IMR-90 (cell line): ENCODE measurements at regions not wholly inside any gene's neighbourhood (a gene's known extent, or its start where the extent isn't known, plus 50 kb on each side); places are given as distances from the start of the nearest gene placed in this dataset.
A peak's percentile ranks its signal among the peaks of the same experiment; 100 is the strongest.

Experiments used
- ATAC-seq: fragments of 200-7000 bp; cut with Tn5 transposase; 2 replicates; pipeline ENCODE4 v1.9.1; 2020; ENCODE audit warnings: low read depth, mild to moderate bottlenecking, moderate library complexity
- BruUV-seq: library from RNA; stranded (reverse); fragments of 400-500 nt; replicated peaks from 2 replicates; lab custom pipeline; 2021; lab: Mats Ljungman, UMichigan
- CTCF ChIA-PET: fragments of 300-600 bp; formaldehyde crosslinking; extraction: SDS; loops from one replicate; lab custom pipeline; 2021; ENCODE audit warnings: antibody characterized with exemption; lab: Yijun Ruan, JAX
- POLR2A ChIA-PET: fragments of 300-600 bp; sonication (Branson Sonifier 250); formaldehyde crosslinking; loops from one replicate; lab custom pipeline; 2022; ENCODE audit warnings: antibody characterized with exemption; ENCODE audit not compliant: unreplicated experiment; lab: Charles Lee
- DNase-seq: peaks from one replicate; pipeline ENCODE4 v3.0.0; 2013
- H2AFZ ChIP-seq: replicated peaks from 2 replicates; pipeline ENCODE3; 2013; ENCODE audit warnings: low read length, mild to moderate bottlenecking; ENCODE audit not compliant: poor library complexity
- H2AK5ac ChIP-seq: 2 replicates; pipeline ENCODE4 v1.6.1; 2013; ENCODE audit warnings: low read depth, low read length, inconsistent platforms
- H2AK9ac ChIP-seq: replicated peaks from 2 replicates; pipeline ENCODE3; 2013; ENCODE audit warnings: mild to moderate bottlenecking, low read depth, low read length, moderate library complexity; ENCODE audit not compliant: poor library complexity
- H2BK120ac ChIP-seq: 2 replicates; pipeline ENCODE4 v1.6.1; 2013; ENCODE audit warnings: low read depth, low read length, inconsistent platforms
- H2BK15ac ChIP-seq: 3 replicates; pipeline ENCODE4 v1.6.1; 2013; ENCODE audit warnings: low read depth, low read length, inconsistent platforms
- H2BK20ac ChIP-seq: 2 replicates; pipeline ENCODE4 v1.6.1; 2013; ENCODE audit warnings: low read depth, mild to moderate bottlenecking, inconsistent platforms, low read length, moderate library complexity
- H2BK5ac ChIP-seq: 2 replicates; pipeline ENCODE4 v1.6.1; 2013; ENCODE audit warnings: mild to moderate bottlenecking, low read depth, low read length, inconsistent platforms; ENCODE audit not compliant: poor library complexity, severe bottlenecking
- H3K14ac ChIP-seq: replicated peaks from 2 replicates; pipeline ENCODE4 v1.6.1; 2013; ENCODE audit warnings: low read depth, low read length, inconsistent platforms
- H3K18ac ChIP-seq: 2 replicates; pipeline ENCODE4 v1.6.1; 2013; ENCODE audit warnings: low read depth, low read length, control low read depth
- H3K23ac ChIP-seq: 2 replicates; pipeline ENCODE4 v1.6.1; 2013; ENCODE audit warnings: low read depth, low read length, inconsistent platforms
- H3K27ac ChIP-seq: 2 replicates; pipeline ENCODE4 v1.5.1; 2013; ENCODE audit warnings: mild to moderate bottlenecking, control low read depth, low read length; ENCODE audit not compliant: insufficient read depth
- H3K27me3 ChIP-seq: 2 replicates; pipeline ENCODE4 v1.6.1; 2013; ENCODE audit warnings: low read length; ENCODE audit not compliant: control insufficient read depth, insufficient read depth
- H3K36me3 ChIP-seq: 2 replicates; pipeline ENCODE4 v1.6.1; 2013; ENCODE audit warnings: low read length, mixed read lengths; ENCODE audit not compliant: control insufficient read depth, insufficient read depth
- H3K4ac ChIP-seq: 2 replicates; pipeline ENCODE4 v1.6.1; 2013; ENCODE audit warnings: low read depth, low read length, inconsistent platforms
- H3K4me1 ChIP-seq: 2 replicates; pipeline ENCODE4 v1.6.1; 2013; ENCODE audit warnings: low read length, mixed read lengths; ENCODE audit not compliant: control insufficient read depth, insufficient read depth
- H3K4me2 ChIP-seq: 2 replicates; pipeline ENCODE4 v1.6.1; 2013; ENCODE audit warnings: low read depth, mild to moderate bottlenecking, control low read depth, low read length, moderate library complexity
- H3K4me3 ChIP-seq: 2 replicates; pipeline ENCODE4 v1.5.1; 2013; ENCODE audit warnings: low read depth, mild to moderate bottlenecking, control low read depth, low read length, moderate library complexity; ENCODE audit not compliant: insufficient read depth
- H3K56ac ChIP-seq: 2 replicates; pipeline ENCODE4 v1.6.1; 2013; ENCODE audit warnings: low read length, inconsistent platforms; ENCODE audit not compliant: insufficient read depth; ENCODE audit errors: extremely low read depth
- H3K79me1 ChIP-seq, 2 experiments: 2 replicates each; pipeline ENCODE4 v1.6.1; 2013; ENCODE audit warnings: low read length in 2 of 2, inconsistent platforms in 1 of 2, low read depth in 1 of 2
- H3K9ac ChIP-seq: 2 replicates; pipeline ENCODE4 v1.6.1; 2013; ENCODE audit warnings: low read depth, low read length, control low read depth
- H3K9me1 ChIP-seq: 2 replicates; pipeline ENCODE4 v1.6.1; 2013; ENCODE audit warnings: low read length, inconsistent platforms; ENCODE audit not compliant: insufficient read depth
- H3K9me3 ChIP-seq: 2 replicates; pipeline ENCODE4 v1.6.1; 2013; ENCODE audit warnings: low read length; ENCODE audit not compliant: control insufficient read depth, insufficient read depth
- H4K20me1 ChIP-seq: 2 replicates; pipeline ENCODE4 v1.6.1; 2013; ENCODE audit warnings: low read length, inconsistent platforms; ENCODE audit not compliant: insufficient read depth
- H4K5ac ChIP-seq: 2 replicates; pipeline ENCODE4 v1.6.1; 2013; ENCODE audit warnings: mild to moderate bottlenecking, low read depth, low read length, control low read depth
- H4K8ac ChIP-seq, 2 experiments: 2 replicates each; pipeline ENCODE4 v1.6.1; 2013; ENCODE audit warnings: low read depth in 2 of 2, low read length in 2 of 2, control low read depth in 1 of 2, inconsistent platforms in 1 of 2
- H4K91ac ChIP-seq: 2 replicates; pipeline ENCODE4 v1.6.1; 2013; ENCODE audit warnings: low read depth, low read length, inconsistent platforms; ENCODE audit not compliant: insufficient read depth
- FOS ChIP-seq: fragments of 150-350 bp; IDR thresholded peaks from 2 replicates; pipeline ENCODE4 v1.6.1; 2016; ENCODE audit warnings: low read depth, low read length
- RAD21 ChIP-seq: IDR thresholded peaks from 2 replicates; pipeline ENCODE4 v1.6.1; 2012; ENCODE audit warnings: low read length, improper control_type of control experiment
- WGBS, 2 experiments: methylation state at CpG; one replicate each; pipeline versions ENCODE4 v1.1.5 to v1.1.7; 2013; ENCODE audit warnings: missing lambda C conversion rate in 2 of 2; ENCODE audit not compliant: insufficient read length in 1 of 2; ENCODE audit errors: extremely low coverage in 2 of 2; 5-methylcytosine and 5-hydroxymethylcytosine counted together
- dilution Hi-C: fragments of 300-500 bp; cut with HindIII; formaldehyde crosslinking; loops from one replicate; pipeline ENCODE4 v1.14.3; 2018; ENCODE audit warnings: low sequenced_read_pairs; ENCODE audit not compliant: unreplicated experiment
- in situ Hi-C: fragments of 300-500 bp; cut with MboI; formaldehyde crosslinking; loops from 3 replicates; pipeline ENCODE4 v1.14.3; 2019; ENCODE audit warnings: low sequenced_read_pairs, inconsistent platforms, mixed read lengths
- intact Hi-C: fragments of 100-400 bp; cut with micrococcal nuclease; formaldehyde crosslinking; loops from 2 replicates; pipeline ENCODE4 v1.10.0; 2022

- Histone ChIP-seq H2BK20ac (no peak overlapping the region; the same call in 1 of the 2 replicates), H3K27me3 (no peaks in the 10 kb centered on the region), H3K23ac (peak overlapping the region; percentile 46; the same call in 1 of the 2 replicates), H2AK5ac (no peak overlapping the region; the same call in 1 of the 2 replicates), H3K27ac (peak overlapping the region; percentile 39; the same call in 1 of the 2 replicates), H3K9me3 (no peaks in the 10 kb centered on the region), H3K9me1 (peaks cover 33% of the 10 kb centered on the region), H4K8ac (peak overlapping the region; percentile 4 to 68; a peak in 1 of 4 replicates), H3K14ac (0 out of 2 replicates have a peak overlapping the region, but pooled peaks have one; percentile 7), H4K5ac (no peak overlapping the region), H2AFZ (no peak overlapping the region), H4K91ac (no peak overlapping the region), H2BK120ac (peak overlapping the region; percentile 25; the same call in 1 of the 2 replicates), H2BK5ac (no peak overlapping the region), H3K79me1 (peaks cover 39 to 85% of the 10 kb centered on the region in 2 experiments), H3K36me3 (no peaks in the 10 kb centered on the region), H3K4me2 (no peak overlapping the region), H3K4me1 (peaks cover 16% of the 10 kb centered on the region), H3K4me3 (no peak overlapping the region), H3K4ac (peak overlapping the region; percentile 82; the same call in 1 of the 2 replicates), H3K56ac (no peak overlapping the region), H2AK9ac (no peak overlapping the region), H3K9ac (no peak overlapping the region), H4K20me1 (peaks cover 51% of the 10 kb centered on the region; the same call in 1 of the 2 replicates), H2BK15ac (no peak overlapping the region), H3K18ac (no peak overlapping the region; the same call in 1 of the 2 replicates)
- peak; percentile 38 for ATAC-seq
- WGBS, 2 experiments: 100% methylated on average over 1 of the region's 7 CpGs; no CpG with 5 or more reads in 1 of the 2 experiments
- ChIA-PET POLR2A (no interaction called here), CTCF (no interaction called here)
- DNase-seq: peak; percentile 53
- dilution Hi-C loops (no loop called here), intact Hi-C loops (no loop called here), in situ Hi-C loops (no loop called here)
- no peak for TF ChIP-seq FOS
- TF ChIP-seq RAD21: no peak
- no TSS peak for BruUV-seq
Measured at GRCh38 chr20:19929481-19930145, 87.5 kb upstream of the NAA20 start.
